Astrocyte (in vitro differentiated cells and primary cell): ENCODE measurements at regions not wholly inside any gene's neighbourhood (a gene's known extent, or its start where the extent isn't known, plus 50 kb on each side); places are given as distances from the start of the nearest gene placed in this dataset.

Source experiments
- DNase-seq: peaks from one replicate; pipeline ENCODE4 v3.0.0-alpha.2; 2010; ENCODE audit warnings: low read depth
- FAIRE-seq: peaks from 2 replicates; lab custom pipeline; 2011; peaks lifted over from hg19 to GRCh38; lab: Jason Lieb, UNC
- H2AFZ ChIP-seq: 2 replicates; pipeline ENCODE4 v1.6.0; 2012; ENCODE audit warnings: low read depth, low read length, inconsistent platforms
- H3K27ac ChIP-seq: 2 replicates; pipeline ENCODE4 v1.5.1; 2011; ENCODE audit warnings: low read depth, low read length, inconsistent platforms
- H3K27me3 ChIP-seq: 2 replicates; pipeline ENCODE4 v1.6.0; 2011; ENCODE audit warnings: low read length, inconsistent platforms; ENCODE audit not compliant: insufficient read depth
- H3K36me3 ChIP-seq: 2 replicates; pipeline ENCODE4 v1.5.1; 2011; ENCODE audit warnings: low read length, inconsistent platforms; ENCODE audit not compliant: insufficient read depth
- H3K4me1 ChIP-seq: 2 replicates; pipeline ENCODE4 v1.5.1; 2011; ENCODE audit warnings: low read length, inconsistent platforms; ENCODE audit not compliant: insufficient read depth
- H3K4me2 ChIP-seq: 2 replicates; pipeline ENCODE4 v1.6.0; 2012; ENCODE audit warnings: low read length, inconsistent platforms
- H3K4me3 ChIP-seq: 2 replicates; pipeline ENCODE4 v1.5.1; 2011; ENCODE audit warnings: low read depth, mild to moderate bottlenecking, low read length, inconsistent platforms; ENCODE audit not compliant: insufficient read depth
- H3K79me2 ChIP-seq: 2 replicates; pipeline ENCODE4 v1.6.0; 2012; ENCODE audit warnings: mild to moderate bottlenecking, low read length, inconsistent platforms; ENCODE audit not compliant: insufficient read depth
- H3K9ac ChIP-seq: 2 replicates; pipeline ENCODE4 v1.6.0; 2012; ENCODE audit warnings: mild to moderate bottlenecking, low read length, inconsistent platforms
- H3K9me3 ChIP-seq: 2 replicates; pipeline ENCODE4 v1.5.1; 2012; ENCODE audit warnings: low read depth, mild to moderate bottlenecking, low read length, inconsistent platforms; ENCODE audit not compliant: insufficient read depth
- H4K20me1 ChIP-seq: 2 replicates; pipeline ENCODE4 v1.6.0; 2012; ENCODE audit warnings: low read length, inconsistent platforms; ENCODE audit not compliant: insufficient read depth
- H3K27ac Mint-ChIP-seq: one replicate; pipeline ENCODE4 v1.8.0; 2021; ENCODE audit warnings: mild to moderate bottlenecking, mixed read lengths; ENCODE audit not compliant: unreplicated experiment
- H3K27me3 Mint-ChIP-seq: one replicate; pipeline ENCODE4 v1.8.0; 2021; ENCODE audit warnings: low read depth, mixed read lengths; ENCODE audit not compliant: unreplicated experiment
- H3K36me3 Mint-ChIP-seq: one replicate; pipeline ENCODE4 v1.8.0; 2021; ENCODE audit warnings: low read depth, mixed read lengths; ENCODE audit not compliant: unreplicated experiment
- H3K4me1 Mint-ChIP-seq: one replicate; pipeline ENCODE4 v1.8.0; 2021; ENCODE audit warnings: low read depth, mixed read lengths; ENCODE audit not compliant: unreplicated experiment
- H3K4me3 Mint-ChIP-seq: one replicate; pipeline ENCODE4 v1.8.0; 2021; ENCODE audit warnings: mild to moderate bottlenecking, moderate library complexity, mixed read lengths; ENCODE audit not compliant: unreplicated experiment
- H3K9me3 Mint-ChIP-seq: one replicate; pipeline ENCODE4 v1.8.0; 2021; ENCODE audit warnings: mild to moderate bottlenecking, mixed read lengths; ENCODE audit not compliant: unreplicated experiment
- EZH2 ChIP-seq: IDR thresholded peaks from 2 replicates; pipeline ENCODE4 v1.6.1; 2012; ENCODE audit warnings: mild to moderate bottlenecking, low read length, inconsistent platforms; ENCODE audit not compliant: insufficient read depth
- TF ChIP-seq, protein P1 (sequence below): IDR thresholded peaks from 2 replicates; pipeline ENCODE4 v1.5.1; 2011; ENCODE audit warnings: low read depth, mild to moderate bottlenecking, inconsistent platforms, low read length, moderate library complexity; ENCODE audit not compliant: insufficient read depth

DNA sequence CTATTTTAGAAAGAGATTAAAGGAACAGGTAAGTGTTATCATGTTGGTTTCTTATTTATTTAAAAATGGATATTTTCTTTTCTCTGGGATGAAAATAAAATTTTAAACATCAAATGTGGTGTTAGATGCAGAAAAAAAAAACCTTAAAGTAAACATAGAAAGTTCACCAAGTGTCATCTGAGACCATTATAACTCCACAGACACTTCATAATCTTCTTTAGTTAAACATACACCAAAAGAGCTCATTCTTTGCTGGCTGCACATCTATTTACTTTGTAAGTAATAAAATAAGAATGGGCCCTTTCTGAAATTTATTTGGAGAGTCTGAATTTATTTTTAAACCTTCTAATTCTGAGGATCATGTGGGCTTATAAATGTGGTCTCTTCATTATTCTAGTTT lies 460.7 kb upstream of the CTSO start:
- Mint-ChIP-seq H3K36me3 (no peaks in the 10 kb centered on the region), H3K9me3 (peaks cover 3% of the 10 kb centered on the region), H3K4me1 (no peaks in the 10 kb centered on the region), H3K27me3 (no peaks in the 10 kb centered on the region), H3K27ac (no peak overlapping the region), H3K4me3 (no peak overlapping the region)
- Histone ChIP-seq H3K9me3 (no peaks in the 10 kb centered on the region), H3K4me2 (no peak overlapping the region), H3K4me1 (no peaks in the 10 kb centered on the region), H3K36me3 (no peaks in the 10 kb centered on the region), H3K79me2 (no peaks in the 10 kb centered on the region), H4K20me1 (no peaks in the 10 kb centered on the region), H2AFZ (no peak overlapping the region), H3K27ac (no peak overlapping the region), H3K27me3 (no peaks in the 10 kb centered on the region), H3K4me3 (no peak overlapping the region), H3K9ac (no peak overlapping the region)
- no peak for FAIRE-seq
- TF ChIP-seq, protein P1, sequence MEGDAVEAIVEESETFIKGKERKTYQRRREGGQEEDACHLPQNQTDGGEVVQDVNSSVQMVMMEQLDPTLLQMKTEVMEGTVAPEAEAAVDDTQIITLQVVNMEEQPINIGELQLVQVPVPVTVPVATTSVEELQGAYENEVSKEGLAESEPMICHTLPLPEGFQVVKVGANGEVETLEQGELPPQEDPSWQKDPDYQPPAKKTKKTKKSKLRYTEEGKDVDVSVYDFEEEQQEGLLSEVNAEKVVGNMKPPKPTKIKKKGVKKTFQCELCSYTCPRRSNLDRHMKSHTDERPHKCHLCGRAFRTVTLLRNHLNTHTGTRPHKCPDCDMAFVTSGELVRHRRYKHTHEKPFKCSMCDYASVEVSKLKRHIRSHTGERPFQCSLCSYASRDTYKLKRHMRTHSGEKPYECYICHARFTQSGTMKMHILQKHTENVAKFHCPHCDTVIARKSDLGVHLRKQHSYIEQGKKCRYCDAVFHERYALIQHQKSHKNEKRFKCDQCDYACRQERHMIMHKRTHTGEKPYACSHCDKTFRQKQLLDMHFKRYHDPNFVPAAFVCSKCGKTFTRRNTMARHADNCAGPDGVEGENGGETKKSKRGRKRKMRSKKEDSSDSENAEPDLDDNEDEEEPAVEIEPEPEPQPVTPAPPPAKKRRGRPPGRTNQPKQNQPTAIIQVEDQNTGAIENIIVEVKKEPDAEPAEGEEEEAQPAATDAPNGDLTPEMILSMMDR: no peak
- no peak for TF ChIP-seq EZH2
- DNase-seq: no peak

DNA sequence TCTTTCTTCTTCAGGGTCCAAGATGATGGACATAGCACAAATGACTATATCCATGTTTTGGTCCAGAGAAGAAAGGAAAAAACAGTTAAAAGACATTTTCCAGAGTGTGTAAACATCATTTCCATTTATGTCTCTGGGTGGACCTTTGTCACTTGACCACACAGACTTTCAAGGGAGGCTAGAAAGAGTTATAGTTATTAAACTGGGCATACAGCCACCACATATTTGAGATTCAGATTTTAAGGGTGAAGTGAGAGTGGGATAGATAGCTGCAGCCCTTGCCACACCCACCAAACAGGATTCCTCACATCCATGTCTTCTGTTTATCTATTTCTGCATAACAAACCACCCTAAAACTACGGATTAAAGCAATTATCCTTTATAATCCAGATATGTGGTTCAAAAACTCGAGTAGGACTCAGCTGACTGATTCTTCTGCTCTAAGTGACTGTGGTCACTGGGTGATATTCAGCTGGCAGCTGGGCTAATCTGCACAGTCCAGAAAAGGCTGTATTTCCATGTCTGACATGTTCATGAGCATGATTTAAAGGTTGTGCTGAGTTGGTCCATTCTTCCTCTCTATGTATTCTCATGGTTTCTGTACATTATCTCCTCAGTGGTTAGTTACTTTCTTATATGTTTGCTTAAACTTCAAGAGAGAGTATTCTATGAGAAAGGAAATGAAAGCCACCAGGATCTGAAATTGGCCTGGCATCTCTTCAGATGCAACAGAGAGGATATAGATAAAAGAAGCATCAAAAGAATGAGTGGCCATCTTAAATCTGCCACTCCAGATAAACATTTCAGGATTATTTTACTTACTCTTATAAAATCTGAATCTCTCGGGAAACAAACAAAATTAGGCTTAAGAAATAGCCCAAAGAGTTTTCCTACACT lies 459.8 kb upstream of the CTSO start:
- Mint-ChIP-seq H3K27me3 (no peaks in the 10 kb centered on the region), H3K4me3 (no peak overlapping the region), H3K36me3 (no peaks in the 10 kb centered on the region), H3K9me3 (peaks cover 3% of the 10 kb centered on the region), H3K27ac (no peak overlapping the region), H3K4me1 (no peaks in the 10 kb centered on the region)
- Histone ChIP-seq H2AFZ (no peak overlapping the region), H3K9ac (no peak overlapping the region), H3K4me2 (no peak overlapping the region), H3K27ac (no peak overlapping the region), H3K4me1 (no peaks in the 10 kb centered on the region), H4K20me1 (no peaks in the 10 kb centered on the region), H3K79me2 (no peaks in the 10 kb centered on the region), H3K4me3 (no peak overlapping the region), H3K36me3 (no peaks in the 10 kb centered on the region), H3K9me3 (no peaks in the 10 kb centered on the region), H3K27me3 (no peaks in the 10 kb centered on the region)
- FAIRE-seq (no peak), DNase-seq (no peak)
- TF ChIP-seq EZH2: no peak
- TF ChIP-seq, protein P1: no peak

DNA sequence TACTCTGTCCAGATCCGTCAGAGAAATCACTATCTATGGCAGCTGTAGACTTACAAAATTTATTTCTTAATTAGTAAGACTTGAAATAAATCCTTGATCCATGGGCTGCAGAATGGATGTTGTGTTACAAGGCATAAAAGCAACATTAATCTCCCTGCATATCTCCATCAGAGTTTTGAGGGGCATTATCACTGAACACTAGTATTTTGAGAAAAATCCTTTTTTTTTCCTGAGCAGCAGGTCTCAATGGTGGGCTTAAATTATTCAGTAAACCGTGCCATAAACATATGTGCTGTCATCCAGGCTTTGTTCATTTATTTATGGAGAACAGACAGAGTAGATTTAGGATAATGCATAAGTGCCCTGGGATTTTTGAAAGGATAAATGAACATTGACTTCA lies 457.9 kb upstream of the CTSO start:
- Histone ChIP-seq H2AFZ (no peak overlapping the region), H3K4me2 (no peak overlapping the region), H3K27me3 (no peaks in the 10 kb centered on the region), H3K79me2 (no peaks in the 10 kb centered on the region), H3K4me3 (no peak overlapping the region), H3K4me1 (no peaks in the 10 kb centered on the region), H3K9me3 (no peaks in the 10 kb centered on the region), H4K20me1 (no peaks in the 10 kb centered on the region), H3K27ac (no peak overlapping the region), H3K9ac (no peak overlapping the region), H3K36me3 (no peaks in the 10 kb centered on the region)
- Mint-ChIP-seq H3K36me3 (no peaks in the 10 kb centered on the region), H3K27ac (no peak overlapping the region), H3K4me3 (no peak overlapping the region), H3K27me3 (no peaks in the 10 kb centered on the region), H3K9me3 (no peaks in the 10 kb centered on the region), H3K4me1 (no peaks in the 10 kb centered on the region)
- no peak for TF ChIP-seq EZH2
- TF ChIP-seq, protein P1: no peak
- FAIRE-seq: no peak
- no peak for DNase-seq
